HCT116 (cell line): ENCODE measurements at regions not wholly inside any gene's neighbourhood (a gene's known extent, or its start where the extent isn't known, plus 50 kb on each side); places are given as distances from the start of the nearest gene placed in this dataset.

ENCODE experiments used
- ATAC-seq: fragments of 200-7000 bp; cut with Tn5 transposase; 2 replicates; pipeline ENCODE4 v1.9.1; 2020; ENCODE audit warnings: mild to moderate bottlenecking, moderate library complexity
- BruUV-seq: library from RNA; stranded (reverse); fragments of 400-500 nt; replicated peaks from 2 replicates; lab custom pipeline; 2021; lab: Mats Ljungman, UMichigan
- CTCF ChIA-PET: fragments of 300-600 bp; sonication (Branson Sonifier 250); formaldehyde crosslinking; loops from one replicate; lab custom pipeline; 2021; ENCODE audit warnings: antibody characterized with exemption; lab: Charles Lee
- POLR2A ChIA-PET: fragments of 300-600, 350-600 bp; sonication (Branson Sonifier 250); formaldehyde crosslinking; loops from one replicate; lab custom pipeline; 2021; ENCODE audit warnings: antibody characterized with exemption; lab: Charles Lee
- RAD21 ChIA-PET, 2 experiments: fragments of 300-600 bp; sonication (Branson Sonifier 250); formaldehyde crosslinking; loops; one replicate each; lab custom pipeline; 2023; ENCODE audit warnings: low total read pairs in 2 of 2; ENCODE audit not compliant: uncharacterized antibody in 2 of 2, unreplicated experiment in 2 of 2, low non-redundant PET in 1 of 2; lab: Charles Lee
- DNase-seq: peaks from one replicate; pipeline ENCODE4 v3.0.0-alpha.2; 2010; ENCODE audit warnings: low read depth, low spot score
- H2AFZ ChIP-seq: fragments of 200-600 bp; shearing (Covaris generic), sonication (generic); 2 replicates; pipeline ENCODE4 v1.6.1; 2017; ENCODE audit warnings: low read depth, mixed run types, mixed read lengths, antibody characterized with exemption, low read length; ENCODE audit not compliant: poor library complexity, severe bottlenecking
- H3K27ac ChIP-seq: 2 replicates; pipeline ENCODE4 v1.5.1; 2012; ENCODE audit warnings: low read depth, low read length
- H3K27me3 ChIP-seq: fragments of 200-600 bp; sonication (generic); 2 replicates; pipeline ENCODE4 v1.6.1; 2016; ENCODE audit warnings: mixed run types, low read length, mixed read lengths; ENCODE audit not compliant: insufficient read depth
- H3K36me3 ChIP-seq, 2 experiments: fragments of 200-500 bp in 1 of 2; fragments of 200-600 bp in 1 of 2; sonication (Bioruptor generic) in 1 of 2; sonication (generic) in 1 of 2; 2 replicates each; pipeline versions ENCODE4 v1.5.1 to v1.6.1; 2014 to 2016; ENCODE audit warnings: low read length in 2 of 2, inconsistent platforms in 1 of 2, mixed read lengths in 1 of 2, mixed run types in 1 of 2; ENCODE audit not compliant: insufficient read depth in 2 of 2, control insufficient read depth in 1 of 2
- H3K4me1 ChIP-seq, 2 experiments: fragments of 200-600 bp in 1 of 2; sonication (generic) in 1 of 2; 2 replicates each; pipeline versions ENCODE4 v1.5.1 to v1.6.1; 2012 to 2017; ENCODE audit warnings: low read length in 2 of 2, inconsistent platforms in 1 of 2, mild to moderate bottlenecking in 1 of 2, mixed read lengths in 1 of 2, mixed run types in 1 of 2, moderate library complexity in 1 of 2; ENCODE audit not compliant: insufficient read depth in 2 of 2, control insufficient read depth in 1 of 2
- H3K4me2 ChIP-seq: fragments of 200-600 bp; sonication (generic); 2 replicates; pipeline ENCODE4 v1.6.1; 2017; ENCODE audit warnings: mixed run types, low read length, mixed read lengths
- H3K4me3 ChIP-seq, 2 experiments: fragments of 200-600 bp in 1 of 2; sonication (generic) in 1 of 2; replicated peaks in 1 of 2; 2 replicates each; pipeline ENCODE4 v1.5.1; 2011 to 2016; ENCODE audit warnings: low read length in 2 of 2, control low read depth in 1 of 2, low read depth in 1 of 2, mild to moderate bottlenecking in 1 of 2, mixed read lengths in 1 of 2, mixed run types in 1 of 2
- H3K79me2 ChIP-seq: fragments of 200-600 bp; sonication (generic); 2 replicates; pipeline ENCODE4 v1.6.1; 2017; ENCODE audit warnings: mild to moderate bottlenecking, mixed run types, low read length, moderate library complexity, mixed read lengths; ENCODE audit not compliant: insufficient read depth
- H3K9ac ChIP-seq: fragments of 200-600 bp; sonication (generic); 2 replicates; pipeline ENCODE4 v1.6.1; 2016; ENCODE audit warnings: low read length, mixed read lengths
- H3K9me2 ChIP-seq: fragments of 200-600 bp; sonication (generic), shearing (Covaris generic); 2 replicates; pipeline ENCODE4 v1.6.1; 2017; ENCODE audit warnings: mixed run types, mild to moderate bottlenecking, moderate library complexity; ENCODE audit not compliant: insufficient read depth
- H3K9me3 ChIP-seq, 2 experiments: fragments of 200-500 bp in 1 of 2; fragments of 200-600 bp in 1 of 2; sonication (Bioruptor generic) in 1 of 2; sonication (generic) in 1 of 2; 2 replicates each; pipeline ENCODE4 v1.6.1; 2014 to 2017; ENCODE audit warnings: low read length in 2 of 2, mixed read lengths in 2 of 2, inconsistent platforms in 1 of 2, low read depth in 1 of 2, mild to moderate bottlenecking in 1 of 2, mixed run types in 1 of 2, moderate library complexity in 1 of 2; ENCODE audit not compliant: control insufficient read depth in 1 of 2, insufficient read depth in 1 of 2
- H4K20me1 ChIP-seq: fragments of 200-600 bp; sonication (generic), shearing (Covaris generic); 2 replicates; pipeline ENCODE4 v1.6.1; 2017; ENCODE audit warnings: mixed run types, mild to moderate bottlenecking, moderate library complexity; ENCODE audit not compliant: insufficient read depth
- ATF3 ChIP-seq: IDR thresholded peaks from 2 replicates; pipeline ENCODE4 v1.6.1; 2012
- CBX3 ChIP-seq: IDR thresholded peaks from 2 replicates; pipeline ENCODE4 v1.6.1; 2012; ENCODE audit warnings: low read depth
- CEBPB ChIP-seq: IDR thresholded peaks from 2 replicates; pipeline ENCODE4 v1.6.1; 2012; ENCODE audit warnings: low read depth
- CTCF ChIP-seq, 3 experiments: fragments of 200-600 bp in 1 of 3; sonication (generic) in 1 of 3; IDR thresholded peaks in 2 of 3; conservative IDR thresholded peaks in 1 of 3; 2 replicates each; pipeline ENCODE4 v1.5.1; 2012 to 2017; ENCODE audit warnings: low read depth in 2 of 3, low read length in 2 of 3, antibody characterized with exemption in 1 of 3, borderline replicate concordance in 1 of 3, control low read depth in 1 of 3, mild to moderate bottlenecking in 1 of 3, mixed read lengths in 1 of 3, mixed run types in 1 of 3, moderate library complexity in 1 of 3; ENCODE audit not compliant: insufficient read depth in 1 of 3
- EGR1 ChIP-seq: IDR thresholded peaks from 2 replicates; pipeline ENCODE4 v1.6.1; 2012; ENCODE audit warnings: low read depth
- ELF1 ChIP-seq: IDR thresholded peaks from 2 replicates; pipeline ENCODE4 v1.6.1; 2012; ENCODE audit warnings: low read depth, borderline replicate concordance
- EZH2 ChIP-seq: fragments of 200-600 bp; sonication (generic); IDR thresholded peaks from 2 replicates; pipeline ENCODE4 v1.6.1; 2017; ENCODE audit warnings: antibody characterized with exemption, mixed run types
- EZH2phosphoT487 ChIP-seq: fragments of 200-600 bp; IDR thresholded peaks from 2 replicates; pipeline ENCODE4 v1.6.1; 2018; ENCODE audit warnings: antibody characterized with exemption, borderline replicate concordance
- JUND ChIP-seq: IDR thresholded peaks from 2 replicates; pipeline ENCODE4 v1.6.1; 2012
- MAX ChIP-seq: IDR thresholded peaks from 2 replicates; pipeline ENCODE4 v1.6.1; 2012
- POLR2A ChIP-seq: IDR thresholded peaks from 2 replicates; pipeline ENCODE4 v1.7.0; 2011; ENCODE audit warnings: borderline replicate concordance; ENCODE audit not compliant: insufficient read depth, insufficient read length; ENCODE audit errors: extremely low read depth
- POLR2AphosphoS5 ChIP-seq: IDR thresholded peaks from 2 replicates; pipeline ENCODE4 v1.6.1; 2011; ENCODE audit warnings: mild to moderate bottlenecking, low read depth, low read length, moderate library complexity
- RAD21 ChIP-seq: IDR thresholded peaks from 2 replicates; pipeline ENCODE4 v1.6.1; 2012; ENCODE audit warnings: low read depth, mild to moderate bottlenecking
- REST ChIP-seq: IDR thresholded peaks from 2 replicates; pipeline ENCODE4 v1.6.1; 2012; ENCODE audit warnings: low read depth
- SIN3A ChIP-seq: IDR thresholded peaks from 2 replicates; pipeline ENCODE4 v1.6.1; 2012; ENCODE audit warnings: low read depth
- SP1 ChIP-seq: IDR thresholded peaks from 2 replicates; pipeline ENCODE4 v1.6.1; 2012; ENCODE audit warnings: low read depth
- SRF ChIP-seq: IDR thresholded peaks from 2 replicates; pipeline ENCODE4 v1.6.1; 2012; ENCODE audit warnings: low read depth
- TCF7L2 ChIP-seq: IDR thresholded peaks from 2 replicates; pipeline ENCODE4 v1.7.0; 2011; ENCODE audit warnings: borderline replicate concordance, inconsistent platforms; ENCODE audit not compliant: insufficient read depth, insufficient read length; ENCODE audit errors: extremely low read depth
- YY1 ChIP-seq: IDR thresholded peaks from 2 replicates; pipeline ENCODE4 v1.6.1; 2011; ENCODE audit warnings: low read length, low read depth, moderate library complexity, mild to moderate bottlenecking; ENCODE audit not compliant: insufficient replicate concordance; ENCODE audit errors: extremely low read depth
- ZFX ChIP-seq: fragments of 450-650 bp; IDR thresholded peaks from 2 replicates; pipeline ENCODE4 v1.6.1; 2017
- ZNF274 ChIP-seq: fragments of 200-500 bp; sonication (Bioruptor generic); IDR thresholded peaks from 2 replicates; pipeline ENCODE4 v1.6.1; 2014; ENCODE audit warnings: mild to moderate bottlenecking, low read depth, low read length, inconsistent platforms
- intact Hi-C: fragments of 100-400 bp; cut with micrococcal nuclease; formaldehyde crosslinking; loops from 2 replicates; pipeline ENCODE4 v1.10.0; 2022

GRCh38 chr5:57692582-57693487, 210.2 kb upstream of the ACTBL2 start:
- intact Hi-C loops, result no loop called here
- Histone ChIP-seq H2AFZ (peak overlapping the region; percentile 10), H3K4me3 (peak overlapping the region; percentile 22 to 49), H3K9me2 (no peaks in the 10 kb centered on the region), H3K27me3 (no peaks in the 10 kb centered on the region), H3K27ac (peak overlapping the region; percentile 73), H4K20me1 (no peaks in the 10 kb centered on the region), H3K79me2 (no peaks in the 10 kb centered on the region), H3K36me3 (no peaks in the 10 kb centered on the region), H3K9me3 (no peaks in the 10 kb centered on the region), H3K4me2 (peak overlapping the region; percentile 75), H3K9ac (peak overlapping the region; percentile 67), H3K4me1 (peaks cover 31 to 64% of the 10 kb centered on the region in 2 experiments)
- POLR2A ChIA-PET, result interaction anchor here (2.1 kb wide), 1 partner anchor 11 kb away, joined by 5 read pairs; no protein-coding TSS in a partner anchor
- DNase-seq (peak; percentile 94), ATAC-seq (peak; percentile 93)
- BruUV-seq, result no TSS peak
- RAD21 ChIA-PET, result no interaction called here
- CTCF ChIA-PET, result interaction anchor here (0.9 to 2.3 kb wide), 2 partner anchors 9 to 43 kb away, joined by 3 to 8 read pairs; no protein-coding TSS in a partner anchor
- TF ChIP-seq SRF (peak; percentile 78), SP1 (peak; percentile 93), REST (no peak), CBX3 (peak; percentile 94), ZNF274 (no peak), TCF7L2 (peak; percentile 49), ELF1 (no peak), ZFX (no peak), CTCF (IDR thresholded peaks at IDR 0.05 in 2 of 3, conservative IDR thresholded peaks at IDR 0.05 in 1 of 3; ENCODE audit: borderline replicate concordance in 1 of 3, insufficient read depth in 1 of 3, low read depth in 2 of 3, low read length in 2 of 3) (no peak), YY1 (peak; percentile 84), EZH2phosphoT487 (no peak), EZH2 (no peak), EGR1 (no peak), SIN3A (peak; percentile 63; the same call in 1 of the 2 replicates), JUND (peak; percentile 99), MAX (peak; percentile 59), POLR2A (no peak), POLR2AphosphoS5 (peak; percentile 79), CEBPB (peak; percentile 72), ATF3 (peak; percentile 80; the same call in 1 of the 2 replicates), RAD21 (peak; percentile 24; the same call in 1 of the 2 replicates)
